Lower lobe of right lung (tissue), 2 donors: ENCODE measurements at regions not wholly inside any gene's neighbourhood (a gene's known extent, or its start where the extent isn't known, plus 50 kb on each side); places are given as distances from the start of the nearest gene placed in this dataset.
"Not testable (repeated sequence)": the region's sequence is repeated elsewhere in the genome, so short reads cannot be mapped to it uniquely, and the experiment has no call there.

Experiments used
- ATAC-seq, 2 donors: fragments of 200-7000 bp; cut with Tn5 transposase; one replicate each; pipeline ENCODE4 v1.9.1; 2020 to 2022; ENCODE audit warnings: mild to moderate bottlenecking in 2 of 2, moderate library complexity in 2 of 2
- DNase-seq: peaks from one replicate; pipeline ENCODE4 v3.0.0-alpha.2; 2020
- H3K27ac ChIP-seq: fragments of 200-600 bp; one replicate; pipeline ENCODE4 v1.8.0; 2022
- H3K27me3 ChIP-seq: fragments of 200-600 bp; one replicate; pipeline ENCODE4 v1.8.0; 2022; ENCODE audit warnings: low read depth
- H3K36me3 ChIP-seq: fragments of 200-600 bp; one replicate; pipeline ENCODE4 v1.8.0; 2022; ENCODE audit warnings: mild to moderate bottlenecking
- H3K4me1 ChIP-seq: fragments of 200-600 bp; one replicate; pipeline ENCODE4 v1.8.0; 2022
- H3K4me3 ChIP-seq: fragments of 200-600 bp; one replicate; pipeline ENCODE4 v1.8.0; 2022; ENCODE audit warnings: mild to moderate bottlenecking
- H3K9me3 ChIP-seq: fragments of 200-600 bp; one replicate; pipeline ENCODE4 v1.8.0; 2022
- CTCF ChIP-seq: fragments of 200-600 bp; IDR thresholded peaks from one replicate; pipeline ENCODE4 v1.8.0; 2022; ENCODE audit warnings: antibody characterized with exemption, mild to moderate bottlenecking
- intact Hi-C: fragments of 100-400 bp; cut with DNase I; formaldehyde crosslinking; loops from one replicate; pipeline ENCODE4 v1.11.0; 2022
- donor health status: DM: no; HTN: yes; CAD: no; lungs with severe emphysema.

- ATAC-seq (no peak), DNase-seq (no peak)
- H3K4me3 ChIP-seq, result no peak overlapping the region
- H3K9me3 ChIP-seq, result no peaks in the 10 kb centered on the region
- H3K4me1 ChIP-seq, result no peaks in the 10 kb centered on the region
- intact Hi-C loops, result no loop called here
- TF ChIP-seq CTCF, result no peak
- no peaks in the 10 kb centered on the region for H3K36me3 ChIP-seq
- H3K27ac ChIP-seq, result no peak overlapping the region
- H3K27me3 ChIP-seq, result no peaks in the 10 kb centered on the region
Measured at GRCh38 chr7:29647020-29647654, 83.5 kb downstream of the PRR15 start.

GRCh38 chr7:29647691-29648210 is 84.1 kb downstream of the PRR15 start:
- H3K27me3 ChIP-seq, H3K27ac ChIP-seq, intact Hi-C loops, H3K4me1 ChIP-seq, H3K9me3 ChIP-seq, DNase-seq, ATAC-seq, H3K36me3 ChIP-seq, H3K4me3 ChIP-seq: not testable (repeated sequence)

GRCh38 chr7:29649028-29649716 is 85.5 kb downstream of the PRR15 start:
- DNase-seq, result no peak
- ATAC-seq, result peak in 1 of 2 donors; percentile 23

GRCh38 chr7:29649876-29650275 is 86.2 kb downstream of the PRR15 start:
- ATAC-seq (no peak), DNase-seq (no peak)
- H3K4me1 ChIP-seq, result no peaks in the 10 kb centered on the region
- no peaks in the 10 kb centered on the region for H3K9me3 ChIP-seq
- no peaks in the 10 kb centered on the region for H3K27me3 ChIP-seq
- intact Hi-C loops, result no loop called here
- no peaks in the 10 kb centered on the region for H3K36me3 ChIP-seq
- TF ChIP-seq CTCF, result no peak
- H3K4me3 ChIP-seq, result no peak overlapping the region
- H3K27ac ChIP-seq, result no peak overlapping the region

More at GRCh38 chr7:29649028-29649716, 85.5 kb downstream of the PRR15 start:
- intact Hi-C loops, result no loop called here
- TF ChIP-seq CTCF, result no peak
- Histone ChIP-seq H3K4me3 (no peak overlapping the region), H3K36me3 (no peaks in the 10 kb centered on the region), H3K9me3 (no peaks in the 10 kb centered on the region), H3K27ac (no peak overlapping the region), H3K4me1 (no peaks in the 10 kb centered on the region), H3K27me3 (no peaks in the 10 kb centered on the region)

GRCh38 chr7:29651477-29651876 is 87.8 kb downstream of the PRR15 start:
- TF ChIP-seq CTCF, result no peak
- H3K27me3 ChIP-seq, result no peaks in the 10 kb centered on the region
- H3K4me1 ChIP-seq, result no peaks in the 10 kb centered on the region
- H3K9me3 ChIP-seq, result no peaks in the 10 kb centered on the region
- no peak overlapping the region for H3K27ac ChIP-seq
- no peaks in the 10 kb centered on the region for H3K36me3 ChIP-seq
- no peak overlapping the region for H3K4me3 ChIP-seq
- DNase-seq, result no peak
- no peak for ATAC-seq
- intact Hi-C loops, result no loop called here

- H3K4me3 ChIP-seq, result no peak overlapping the region
- intact Hi-C loops, result no loop called here
- no peaks in the 10 kb centered on the region for H3K27me3 ChIP-seq
- no peak for TF ChIP-seq CTCF
- DNase-seq (no peak), ATAC-seq (no peak)
- H3K27ac ChIP-seq, result no peak overlapping the region
- no peaks in the 10 kb centered on the region for H3K9me3 ChIP-seq
- no peaks in the 10 kb centered on the region for H3K4me1 ChIP-seq
- no peaks in the 10 kb centered on the region for H3K36me3 ChIP-seq
Measured at GRCh38 chr7:29652556-29652955, 88.9 kb downstream of the PRR15 start.

GRCh38 chr7:29654340-29654739 is 90.7 kb downstream of the PRR15 start:
- H3K36me3 ChIP-seq, H3K9me3 ChIP-seq, ATAC-seq, H3K4me1 ChIP-seq, H3K27ac ChIP-seq, H3K27me3 ChIP-seq, intact Hi-C loops, DNase-seq, H3K4me3 ChIP-seq: not testable (repeated sequence)
